Uterus (tissue), 2 donors: ENCODE measurements at regions not wholly inside any gene's neighbourhood (a gene's known extent, or its start where the extent isn't known, plus 50 kb on each side); places are given as distances from the start of the nearest gene placed in this dataset.

Source experiments
- CTCF ChIP-seq, 4 experiments: fragments of 200-600 bp in 2 of 4; fragments of 450-650 bp in 2 of 4; sonication (generic) in 2 of 4; IDR thresholded peaks; one replicate each; pipeline ENCODE4 v1.5.1; 2016 to 2019; ENCODE audit warnings: antibody characterized with exemption in 4 of 4, mild to moderate bottlenecking in 2 of 4, moderate library complexity in 1 of 4
- POLR2A ChIP-seq, 2 donors: fragments of 450-650 bp; IDR thresholded peaks; one replicate each; pipeline ENCODE4 v1.6.1; 2016; ENCODE audit warnings: antibody characterized with exemption in 2 of 2, mild to moderate bottlenecking in 1 of 2, moderate library complexity in 1 of 2

- TF ChIP-seq CTCF (IDR thresholded peaks at IDR 0.05), result no peak
- no peak for TF ChIP-seq POLR2A (IDR thresholded peaks at IDR 0.05)
Observed at GRCh38 chr20:16863303-16863702, 115.1 kb downstream of the OTOR start.
